IMR-90 (cell line): ENCODE measurements at regions not wholly inside any gene's neighbourhood (a gene's known extent, or its start where the extent isn't known, plus 50 kb on each side); places are given as distances from the start of the nearest gene placed in this dataset.

Experiments used
- ATAC-seq: fragments of 200-7000 bp; cut with Tn5 transposase; 2 replicates; pipeline ENCODE4 v1.9.1; 2020; ENCODE audit warnings: low read depth, mild to moderate bottlenecking, moderate library complexity
- BruUV-seq: library from RNA; stranded (reverse); fragments of 400-500 nt; replicated peaks from 2 replicates; lab custom pipeline; 2021; lab: Mats Ljungman, UMichigan
- CTCF ChIA-PET: fragments of 300-600 bp; formaldehyde crosslinking; extraction: SDS; loops from one replicate; lab custom pipeline; 2021; ENCODE audit warnings: antibody characterized with exemption; lab: Yijun Ruan, JAX
- POLR2A ChIA-PET: fragments of 300-600 bp; sonication (Branson Sonifier 250); formaldehyde crosslinking; loops from one replicate; lab custom pipeline; 2022; ENCODE audit warnings: antibody characterized with exemption; ENCODE audit not compliant: unreplicated experiment; lab: Charles Lee
- DNase-seq: peaks from one replicate; pipeline ENCODE4 v3.0.0; 2013
- H2AFZ ChIP-seq: replicated peaks from 2 replicates; pipeline ENCODE3; 2013; ENCODE audit warnings: low read length, mild to moderate bottlenecking; ENCODE audit not compliant: poor library complexity
- H2AK5ac ChIP-seq: 2 replicates; pipeline ENCODE4 v1.6.1; 2013; ENCODE audit warnings: low read depth, low read length, inconsistent platforms
- H2AK9ac ChIP-seq: replicated peaks from 2 replicates; pipeline ENCODE3; 2013; ENCODE audit warnings: mild to moderate bottlenecking, low read depth, low read length, moderate library complexity; ENCODE audit not compliant: poor library complexity
- H2BK120ac ChIP-seq: 2 replicates; pipeline ENCODE4 v1.6.1; 2013; ENCODE audit warnings: low read depth, low read length, inconsistent platforms
- H2BK15ac ChIP-seq: 3 replicates; pipeline ENCODE4 v1.6.1; 2013; ENCODE audit warnings: low read depth, low read length, inconsistent platforms
- H2BK20ac ChIP-seq: 2 replicates; pipeline ENCODE4 v1.6.1; 2013; ENCODE audit warnings: low read depth, mild to moderate bottlenecking, inconsistent platforms, low read length, moderate library complexity
- H2BK5ac ChIP-seq: 2 replicates; pipeline ENCODE4 v1.6.1; 2013; ENCODE audit warnings: mild to moderate bottlenecking, low read depth, low read length, inconsistent platforms; ENCODE audit not compliant: poor library complexity, severe bottlenecking
- H3K14ac ChIP-seq: replicated peaks from 2 replicates; pipeline ENCODE4 v1.6.1; 2013; ENCODE audit warnings: low read depth, low read length, inconsistent platforms
- H3K18ac ChIP-seq: 2 replicates; pipeline ENCODE4 v1.6.1; 2013; ENCODE audit warnings: low read depth, low read length, control low read depth
- H3K23ac ChIP-seq: 2 replicates; pipeline ENCODE4 v1.6.1; 2013; ENCODE audit warnings: low read depth, low read length, inconsistent platforms
- H3K27ac ChIP-seq: 2 replicates; pipeline ENCODE4 v1.5.1; 2013; ENCODE audit warnings: mild to moderate bottlenecking, control low read depth, low read length; ENCODE audit not compliant: insufficient read depth
- H3K27me3 ChIP-seq: 2 replicates; pipeline ENCODE4 v1.6.1; 2013; ENCODE audit warnings: low read length; ENCODE audit not compliant: control insufficient read depth, insufficient read depth
- H3K36me3 ChIP-seq: 2 replicates; pipeline ENCODE4 v1.6.1; 2013; ENCODE audit warnings: low read length, mixed read lengths; ENCODE audit not compliant: control insufficient read depth, insufficient read depth
- H3K4ac ChIP-seq: 2 replicates; pipeline ENCODE4 v1.6.1; 2013; ENCODE audit warnings: low read depth, low read length, inconsistent platforms
- H3K4me1 ChIP-seq: 2 replicates; pipeline ENCODE4 v1.6.1; 2013; ENCODE audit warnings: low read length, mixed read lengths; ENCODE audit not compliant: control insufficient read depth, insufficient read depth
- H3K4me2 ChIP-seq: 2 replicates; pipeline ENCODE4 v1.6.1; 2013; ENCODE audit warnings: low read depth, mild to moderate bottlenecking, control low read depth, low read length, moderate library complexity
- H3K4me3 ChIP-seq: 2 replicates; pipeline ENCODE4 v1.5.1; 2013; ENCODE audit warnings: low read depth, mild to moderate bottlenecking, control low read depth, low read length, moderate library complexity; ENCODE audit not compliant: insufficient read depth
- H3K56ac ChIP-seq: 2 replicates; pipeline ENCODE4 v1.6.1; 2013; ENCODE audit warnings: low read length, inconsistent platforms; ENCODE audit not compliant: insufficient read depth; ENCODE audit errors: extremely low read depth
- H3K79me1 ChIP-seq, 2 experiments: 2 replicates each; pipeline ENCODE4 v1.6.1; 2013; ENCODE audit warnings: low read length in 2 of 2, inconsistent platforms in 1 of 2, low read depth in 1 of 2
- H3K9ac ChIP-seq: 2 replicates; pipeline ENCODE4 v1.6.1; 2013; ENCODE audit warnings: low read depth, low read length, control low read depth
- H3K9me1 ChIP-seq: 2 replicates; pipeline ENCODE4 v1.6.1; 2013; ENCODE audit warnings: low read length, inconsistent platforms; ENCODE audit not compliant: insufficient read depth
- H3K9me3 ChIP-seq: 2 replicates; pipeline ENCODE4 v1.6.1; 2013; ENCODE audit warnings: low read length; ENCODE audit not compliant: control insufficient read depth, insufficient read depth
- H4K20me1 ChIP-seq: 2 replicates; pipeline ENCODE4 v1.6.1; 2013; ENCODE audit warnings: low read length, inconsistent platforms; ENCODE audit not compliant: insufficient read depth
- H4K5ac ChIP-seq: 2 replicates; pipeline ENCODE4 v1.6.1; 2013; ENCODE audit warnings: mild to moderate bottlenecking, low read depth, low read length, control low read depth
- H4K8ac ChIP-seq, 2 experiments: 2 replicates each; pipeline ENCODE4 v1.6.1; 2013; ENCODE audit warnings: low read depth in 2 of 2, low read length in 2 of 2, control low read depth in 1 of 2, inconsistent platforms in 1 of 2
- H4K91ac ChIP-seq: 2 replicates; pipeline ENCODE4 v1.6.1; 2013; ENCODE audit warnings: low read depth, low read length, inconsistent platforms; ENCODE audit not compliant: insufficient read depth
- BHLHE40 ChIP-seq: fragments of 150-350 bp; IDR thresholded peaks from 2 replicates; pipeline ENCODE4 v1.6.1; 2016; ENCODE audit warnings: mild to moderate bottlenecking, low read depth, low read length
- CEBPB ChIP-seq: IDR thresholded peaks from 2 replicates; pipeline ENCODE4 v1.6.1; 2012; ENCODE audit warnings: low read depth, low read length, improper control_type of control experiment
- CHD1 ChIP-seq: IDR thresholded peaks from 2 replicates; pipeline ENCODE4 v1.6.1; 2012; ENCODE audit warnings: low read depth, low read length, improper control_type of control experiment
- CTCF ChIP-seq: conservative IDR thresholded peaks from 2 replicates; pipeline ENCODE4 v1.5.1; 2012; ENCODE audit warnings: mild to moderate bottlenecking, low read depth, low read length, improper control_type of control experiment
- FOS ChIP-seq: fragments of 150-350 bp; IDR thresholded peaks from 2 replicates; pipeline ENCODE4 v1.6.1; 2016; ENCODE audit warnings: low read depth, low read length
- MAFK ChIP-seq: IDR thresholded peaks from 2 replicates; pipeline ENCODE4 v1.6.1; 2012; ENCODE audit warnings: low read depth, low read length, improper control_type of control experiment
- MAZ ChIP-seq: IDR thresholded peaks from 2 replicates; pipeline ENCODE4 v1.6.1; 2012; ENCODE audit warnings: low read depth, mild to moderate bottlenecking, low read length, improper control_type of control experiment, moderate library complexity, borderline replicate concordance
- MXI1 ChIP-seq: IDR thresholded peaks from 2 replicates; pipeline ENCODE4 v1.6.1; 2012; ENCODE audit warnings: low read depth, mild to moderate bottlenecking, low read length, moderate library complexity, borderline replicate concordance
- NFE2L2 ChIP-seq: fragments of 150-350 bp; IDR thresholded peaks from 2 replicates; pipeline ENCODE4 v1.6.1; 2016; ENCODE audit warnings: low read depth, mild to moderate bottlenecking, low read length
- POLR2A ChIP-seq: IDR thresholded peaks from 2 replicates; pipeline ENCODE4 v1.6.1; 2012; ENCODE audit warnings: mild to moderate bottlenecking, low read depth, low read length
- RAD21 ChIP-seq: IDR thresholded peaks from 2 replicates; pipeline ENCODE4 v1.6.1; 2012; ENCODE audit warnings: low read length, improper control_type of control experiment
- RCOR1 ChIP-seq: IDR thresholded peaks from 2 replicates; pipeline ENCODE4 v1.6.1; 2012; ENCODE audit warnings: mild to moderate bottlenecking, low read length, improper control_type of control experiment; ENCODE audit not compliant: insufficient replicate concordance
- RFX5 ChIP-seq: IDR thresholded peaks from 2 replicates; pipeline ENCODE4 v1.8.0; 2012; ENCODE audit warnings: low read depth, mild to moderate bottlenecking, low read length, moderate library complexity
- SMC3 ChIP-seq: fragments of 150-350 bp; IDR thresholded peaks from 2 replicates; pipeline ENCODE4 v1.6.1; 2016; ENCODE audit warnings: low read depth, mild to moderate bottlenecking, antibody characterized with exemption, low read length, moderate library complexity
- WGBS, 2 experiments: methylation state at CpG; one replicate each; pipeline versions ENCODE4 v1.1.5 to v1.1.7; 2013; ENCODE audit warnings: missing lambda C conversion rate in 2 of 2; ENCODE audit not compliant: insufficient read length in 1 of 2; ENCODE audit errors: extremely low coverage in 2 of 2; 5-methylcytosine and 5-hydroxymethylcytosine counted together
- dilution Hi-C: fragments of 300-500 bp; cut with HindIII; formaldehyde crosslinking; loops from one replicate; pipeline ENCODE4 v1.14.3; 2018; ENCODE audit warnings: low sequenced_read_pairs; ENCODE audit not compliant: unreplicated experiment
- in situ Hi-C: fragments of 300-500 bp; cut with MboI; formaldehyde crosslinking; loops from 3 replicates; pipeline ENCODE4 v1.14.3; 2019; ENCODE audit warnings: low sequenced_read_pairs, inconsistent platforms, mixed read lengths
- intact Hi-C: fragments of 100-400 bp; cut with micrococcal nuclease; formaldehyde crosslinking; loops from 2 replicates; pipeline ENCODE4 v1.10.0; 2022
- TF ChIP-seq, protein P1 (sequence below): fragments of 150-350 bp; IDR thresholded peaks from 2 replicates; pipeline ENCODE4 v1.6.1; 2017; ENCODE audit warnings: mild to moderate bottlenecking, antibody characterized with exemption, low read length, low read depth
- TF ChIP-seq, protein P2 (sequence below): fragments of 150-350 bp; IDR thresholded peaks from 2 replicates; pipeline ENCODE4 v1.6.1; 2016; ENCODE audit warnings: low read depth, mild to moderate bottlenecking, low read length, moderate library complexity, borderline replicate concordance

- Histone ChIP-seq H2BK120ac (peak overlapping the region; percentile 18; the same call in 1 of the 2 replicates), H3K27ac (no peak overlapping the region), H3K27me3 (no peaks in the 10 kb centered on the region; the same call in 1 of the 2 replicates), H3K36me3 (no peaks in the 10 kb centered on the region), H2BK5ac (no peak overlapping the region), H2BK20ac (peak overlapping the region; percentile 46; the same call in 1 of the 2 replicates), H3K4me1 (peaks cover 12% of the 10 kb centered on the region), H3K14ac (no peak overlapping the region), H3K9me3 (no peaks in the 10 kb centered on the region), H3K23ac (no peak overlapping the region), H3K9me1 (peaks cover 6% of the 10 kb centered on the region), H4K8ac (no peak overlapping the region; a peak in 2 of 4 replicates), H3K9ac (no peak overlapping the region), H3K56ac (no peak overlapping the region), H2AFZ (no peak overlapping the region), H2BK15ac (peak overlapping the region; percentile 19; the same call in 1 of the 3 replicates), H2AK5ac (peak overlapping the region; percentile 43; the same call in 1 of the 2 replicates), H4K5ac (no peak overlapping the region; the same call in 1 of the 2 replicates), H3K4ac (no peak overlapping the region), H3K4me3 (no peak overlapping the region), H3K4me2 (no peak overlapping the region), H2AK9ac (no peak overlapping the region), H4K91ac (0 out of 2 replicates have a peak overlapping the region, but pooled peaks have one; percentile 16), H4K20me1 (no peaks in the 10 kb centered on the region), H3K79me1 (no peaks in the 10 kb centered on the region; a peak in 1 of 4 replicates), H3K18ac (no peak overlapping the region)
- ATAC-seq (no peak), DNase-seq (no peak)
- intact Hi-C loops, result no loop called here
- CTCF ChIA-PET, result interaction anchor here (0.7 kb wide), 1 partner anchor 10 kb away, joined by 7 read pairs; no protein-coding TSS in a partner anchor
- dilution Hi-C loops, result no loop called here
- 96% methylated on average over 8 of the region's 8 CpGs; no CpG with 5 or more reads in 1 of the 2 experiments for WGBS, 2 experiments
- BruUV-seq, result no TSS peak
- in situ Hi-C loops, result no loop called here
- TF ChIP-seq RCOR1 (no peak), POLR2A (no peak), CEBPB (no peak), NFE2L2 (no peak), CTCF (no peak), CHD1 (no peak), SMC3 (no peak), MAFK (no peak), MXI1 (no peak), MAZ (no peak), FOS (no peak), RFX5 (no peak), RAD21 (no peak), BHLHE40 (no peak)
- TF ChIP-seq, protein P1, sequence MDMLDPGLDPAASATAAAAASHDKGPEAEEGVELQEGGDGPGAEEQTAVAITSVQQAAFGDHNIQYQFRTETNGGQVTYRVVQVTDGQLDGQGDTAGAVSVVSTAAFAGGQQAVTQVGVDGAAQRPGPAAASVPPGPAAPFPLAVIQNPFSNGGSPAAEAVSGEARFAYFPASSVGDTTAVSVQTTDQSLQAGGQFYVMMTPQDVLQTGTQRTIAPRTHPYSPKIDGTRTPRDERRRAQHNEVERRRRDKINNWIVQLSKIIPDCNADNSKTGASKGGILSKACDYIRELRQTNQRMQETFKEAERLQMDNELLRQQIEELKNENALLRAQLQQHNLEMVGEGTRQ, result no peak
- TF ChIP-seq, protein P2, sequence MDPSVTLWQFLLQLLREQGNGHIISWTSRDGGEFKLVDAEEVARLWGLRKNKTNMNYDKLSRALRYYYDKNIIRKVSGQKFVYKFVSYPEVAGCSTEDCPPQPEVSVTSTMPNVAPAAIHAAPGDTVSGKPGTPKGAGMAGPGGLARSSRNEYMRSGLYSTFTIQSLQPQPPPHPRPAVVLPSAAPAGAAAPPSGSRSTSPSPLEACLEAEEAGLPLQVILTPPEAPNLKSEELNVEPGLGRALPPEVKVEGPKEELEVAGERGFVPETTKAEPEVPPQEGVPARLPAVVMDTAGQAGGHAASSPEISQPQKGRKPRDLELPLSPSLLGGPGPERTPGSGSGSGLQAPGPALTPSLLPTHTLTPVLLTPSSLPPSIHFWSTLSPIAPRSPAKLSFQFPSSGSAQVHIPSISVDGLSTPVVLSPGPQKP, result no peak
- POLR2A ChIA-PET, result no interaction called here
Measured at GRCh38 chr14:89629383-89629782, 212.3 kb upstream of the FOXN3 start.
